Amniotic epithelial cell (primary cell): ENCODE measurements at regions not wholly inside any gene's neighbourhood (a gene's known extent, or its start where the extent isn't known, plus 50 kb on each side); places are given as distances from the start of the nearest gene placed in this dataset.

ENCODE experiments used
- DNase-seq: peaks from one replicate; pipeline ENCODE4 v3.0.0-alpha.2; 2010; ENCODE audit warnings: low read depth

- no peak for DNase-seq
Measured at GRCh38 chr1:56222914-56223540, 356.3 kb downstream of the PLPP3 start.

DNA sequence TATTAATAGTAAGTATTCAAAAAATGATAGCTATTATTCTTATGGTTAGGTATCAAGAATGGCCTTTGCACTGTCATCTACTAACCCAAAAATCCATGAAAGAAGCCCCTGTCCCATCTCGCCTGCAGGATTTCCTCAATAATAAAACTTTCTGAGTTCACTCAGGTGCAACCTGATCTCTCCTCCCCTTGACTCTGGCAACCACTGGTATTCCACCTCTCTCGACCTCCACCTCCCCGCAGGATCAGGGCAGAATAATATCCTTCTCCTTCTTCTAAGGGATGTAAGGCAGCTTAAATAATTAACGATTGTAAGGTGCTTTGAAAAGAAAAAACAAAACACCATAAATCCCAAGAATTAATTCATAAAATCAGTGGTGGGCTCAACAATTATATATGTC is 359.3 kb downstream of the PLPP3 start:
- no peak for DNase-seq

- no peak for DNase-seq
Measured at GRCh38 chr1:56218023-56218422, 361.3 kb downstream of the PLPP3 start.

GRCh38 chr1:56216218-56216617 is 363.1 kb downstream of the PLPP3 start:
- no peak for DNase-seq

DNA sequence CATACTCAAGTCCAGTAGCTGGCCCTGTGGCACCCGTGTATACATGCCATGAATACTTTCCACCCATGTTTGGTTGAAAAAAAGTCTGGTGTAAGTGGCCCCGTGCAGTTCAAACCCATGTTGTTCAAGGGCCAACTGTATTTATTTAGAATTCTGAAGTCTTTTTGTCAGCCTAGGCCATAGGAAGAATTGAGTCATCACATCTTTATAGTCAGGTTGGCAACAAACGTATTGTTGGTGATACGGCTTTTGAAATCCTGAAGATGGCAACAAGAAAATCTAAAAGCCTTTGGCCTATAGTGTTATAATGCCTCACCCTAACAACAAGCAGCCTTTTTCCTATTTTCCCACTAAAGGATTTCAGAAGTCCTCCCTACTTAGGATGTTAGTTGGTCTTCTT is 363.6 kb downstream of the PLPP3 start:
- DNase-seq = no peak

DNA sequence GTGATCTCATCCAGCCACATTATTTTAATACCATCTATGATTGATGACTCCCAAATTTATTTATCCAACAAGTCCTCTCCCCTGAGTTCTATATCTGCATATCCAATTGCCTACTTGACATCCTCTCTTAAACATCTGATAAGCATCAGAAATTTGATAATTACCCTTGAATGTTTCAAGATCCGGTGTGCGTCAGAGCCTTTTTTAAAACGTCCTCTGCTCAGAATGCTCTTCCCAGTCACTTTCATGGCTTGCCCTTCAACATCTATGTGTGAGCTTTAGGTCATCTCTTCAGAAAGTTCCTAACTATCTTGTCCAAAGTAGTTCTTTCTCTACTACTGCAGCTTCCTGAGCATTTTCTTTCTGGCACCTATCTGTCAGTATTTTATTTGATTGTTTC is 364.3 kb downstream of the PLPP3 start:
- no peak for DNase-seq

DNA sequence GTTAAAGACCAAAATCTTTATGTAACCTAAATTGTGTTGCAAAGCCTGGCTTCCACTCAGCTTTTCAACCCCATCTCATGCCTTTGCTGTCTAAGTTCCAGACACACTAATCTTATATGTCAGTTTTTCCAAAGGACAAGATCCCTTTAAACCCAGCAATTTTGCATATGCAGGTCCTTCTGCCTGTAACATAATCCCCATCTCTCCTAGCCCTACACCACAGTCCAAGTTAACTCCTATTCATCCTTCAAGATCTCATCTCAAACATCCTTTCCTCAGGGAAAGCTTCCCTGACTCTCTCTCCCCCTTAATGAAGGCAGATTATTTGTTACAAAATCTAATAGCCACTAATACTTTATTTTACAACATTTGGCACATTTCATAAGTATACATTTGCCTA is 366.3 kb downstream of the PLPP3 start:
- no peak for DNase-seq

- DNase-seq = no peak
Measured at GRCh38 chr1:56212143-56212542, 367.2 kb downstream of the PLPP3 start.

GRCh38 chr1:56206391-56206790 is 373.0 kb downstream of the PLPP3 start:
- DNase-seq = no peak

DNA sequence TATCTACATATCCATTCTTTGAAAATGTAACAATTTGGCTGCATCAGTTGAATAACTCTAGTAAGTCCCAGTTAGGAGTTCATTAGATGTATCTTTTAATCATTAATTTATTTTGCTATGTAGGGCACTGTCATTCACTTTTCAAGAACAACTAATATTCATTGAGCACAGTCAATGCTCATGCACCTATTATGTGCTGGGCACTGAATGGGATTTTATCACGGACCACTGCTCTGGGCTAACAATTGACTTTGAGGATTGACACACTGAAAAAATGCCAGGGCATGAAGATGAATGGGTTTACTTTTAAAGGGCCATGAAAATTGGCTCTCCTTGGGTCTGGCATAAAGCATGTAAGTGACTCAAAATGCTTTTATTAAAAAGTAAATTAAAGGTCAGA is 375.2 kb downstream of the PLPP3 start:
- no peak for DNase-seq

DNA sequence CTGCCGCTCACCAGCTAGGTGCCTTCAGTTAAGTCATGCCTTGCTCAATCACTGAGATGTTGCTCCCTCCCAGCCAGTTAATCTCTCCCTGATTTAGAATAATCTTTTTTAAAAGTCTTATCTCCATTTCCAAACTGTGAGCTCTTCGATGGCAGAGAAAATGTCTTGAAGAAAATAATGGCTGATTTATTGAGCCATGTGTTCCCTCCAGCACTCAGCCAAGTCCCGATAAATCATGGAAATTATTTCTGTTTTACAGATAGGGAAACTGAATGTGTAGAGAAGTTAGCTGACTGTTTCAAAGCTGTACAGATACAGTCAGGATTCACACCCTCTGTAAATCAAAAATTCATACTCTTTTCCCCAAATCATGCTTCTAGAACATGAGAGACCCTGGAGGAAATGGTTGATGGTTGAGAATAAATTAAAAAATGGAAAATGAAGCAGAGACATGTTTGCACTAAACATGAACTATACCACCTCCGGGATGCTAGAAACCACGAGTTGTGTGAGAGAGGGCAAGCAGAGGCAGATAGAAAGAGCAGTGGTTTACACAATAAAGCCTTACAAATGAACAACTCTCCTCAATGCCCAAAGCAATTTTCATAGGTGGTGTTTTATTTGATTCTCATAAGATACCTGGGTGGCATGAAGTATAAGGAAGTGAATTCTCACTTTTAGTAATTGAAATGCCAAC is 376.4 kb downstream of the PLPP3 start:
- peak; percentile 92 for DNase-seq

DNA sequence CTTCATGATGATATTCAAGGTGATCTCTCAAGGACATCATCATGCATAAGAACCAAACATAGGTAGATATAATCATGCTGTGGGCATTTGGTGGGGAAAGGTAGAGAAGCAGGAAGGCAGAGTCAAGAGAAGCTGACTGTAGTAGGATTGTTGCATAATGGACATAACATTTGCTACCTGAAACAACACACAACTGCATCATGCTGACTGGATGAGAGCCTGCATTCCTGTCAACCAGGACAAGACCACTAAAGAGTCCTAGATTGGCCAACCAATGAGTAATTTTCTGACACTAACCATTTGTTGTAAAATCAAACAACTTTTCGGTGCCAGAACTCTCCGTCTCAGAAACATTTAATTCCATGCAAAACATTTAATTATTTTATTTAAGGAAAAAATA is 377.2 kb downstream of the PLPP3 start:
- peak; percentile 61 for DNase-seq

DNA sequence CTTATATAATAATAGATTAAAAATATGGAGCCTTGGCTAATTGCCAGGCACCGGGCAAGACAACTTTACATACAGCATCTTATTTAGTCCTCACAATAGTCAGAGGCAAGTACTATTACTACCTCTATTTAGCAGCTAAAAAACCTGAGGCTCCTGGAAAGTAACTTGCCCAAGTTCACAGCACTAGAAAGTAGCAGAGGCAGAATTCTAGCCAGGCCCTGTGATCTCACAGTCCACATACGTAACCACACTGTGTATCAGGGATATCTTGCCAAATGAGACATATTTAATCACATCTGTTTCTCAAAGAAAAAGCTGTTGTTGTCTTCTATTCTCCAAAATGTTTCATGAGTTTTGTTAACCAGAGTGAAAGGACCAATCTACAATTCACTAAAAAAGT is 378.5 kb downstream of the PLPP3 start:
- DNase-seq = peak; percentile 35

DNA sequence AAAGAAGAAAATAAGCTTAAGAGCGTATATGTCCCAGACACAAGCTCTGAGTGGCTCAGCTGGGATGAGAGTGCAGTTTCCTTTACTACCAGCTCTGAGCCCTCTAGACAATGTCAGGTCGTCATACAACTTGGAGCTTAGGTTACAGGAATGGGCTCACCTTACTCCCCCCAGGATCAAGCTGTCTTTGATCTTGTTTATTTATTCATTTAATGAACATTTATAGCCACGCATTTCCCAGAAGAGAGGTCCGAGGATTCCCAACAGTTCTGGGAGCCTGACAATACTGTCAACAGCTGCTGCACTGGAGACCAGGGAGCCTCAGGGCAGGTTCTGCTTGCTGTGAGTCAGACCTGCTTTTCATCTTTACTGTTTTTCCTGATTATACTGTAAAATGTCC is 378.9 kb downstream of the PLPP3 start:
- DNase-seq = no peak

DNA sequence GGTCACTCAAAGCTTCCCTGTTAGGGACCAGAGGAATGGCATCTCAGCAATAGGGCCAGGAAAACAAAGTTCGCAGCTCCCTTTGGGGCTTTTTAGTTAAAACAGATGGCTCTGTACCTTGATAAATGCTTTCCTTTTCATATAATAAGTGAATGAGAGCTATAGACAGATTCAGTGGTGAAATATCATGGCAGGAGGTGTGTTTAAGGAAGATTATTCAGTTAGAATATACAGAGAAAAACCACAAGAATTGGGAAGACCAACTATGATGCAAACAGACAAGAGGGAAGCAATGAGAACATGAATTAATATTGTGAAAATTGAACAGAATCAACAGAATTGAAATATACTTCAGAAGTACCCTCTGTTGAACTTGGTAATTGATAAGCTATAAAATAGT is 379.4 kb downstream of the PLPP3 start:
- no peak for DNase-seq

DNA sequence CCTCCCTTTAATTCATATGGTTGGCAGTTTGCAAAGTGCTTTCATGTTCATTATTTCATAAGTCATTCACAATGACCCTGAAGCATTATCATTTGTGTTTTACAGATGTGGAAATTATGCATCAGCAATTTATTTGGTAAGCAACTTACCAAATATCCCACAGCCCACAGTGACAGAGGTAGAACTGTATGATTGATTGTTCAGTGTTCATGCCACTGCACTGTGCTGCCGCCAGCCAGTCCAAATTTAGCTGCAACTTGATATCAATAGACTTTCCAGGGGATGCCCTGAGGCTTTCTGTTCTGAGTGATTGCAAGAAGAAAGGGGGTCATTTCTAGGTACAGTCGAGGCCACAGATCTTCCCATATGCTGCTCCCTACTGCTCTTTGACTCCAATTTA is 380.3 kb downstream of the PLPP3 start:
- no peak for DNase-seq

GRCh38 chr1:56197946-56198345 is 381.4 kb downstream of the PLPP3 start:
- DNase-seq = no peak

GRCh38 chr1:56196839-56197238 is 382.5 kb downstream of the PLPP3 start:
- no peak for DNase-seq

GRCh38 chr1:56194701-56195300 is 384.6 kb downstream of the PLPP3 start:
- peak; percentile 73 for DNase-seq

GRCh38 chr1:56193656-56194055 is 385.7 kb downstream of the PLPP3 start:
- no peak for DNase-seq

- DNase-seq = no peak
Measured at GRCh38 chr1:56191369-56191768, 388.0 kb downstream of the PLPP3 start.

- peak; percentile 71 for DNase-seq
Measured at GRCh38 chr1:56190806-56191365, 388.5 kb downstream of the PLPP3 start.
